ENCODE measurements at regions not wholly inside any gene's neighbourhood (a gene's known extent, or its start where the extent isn't known, plus 50 kb on each side); places are given as distances from the start of the nearest gene placed in this dataset.

DNA sequence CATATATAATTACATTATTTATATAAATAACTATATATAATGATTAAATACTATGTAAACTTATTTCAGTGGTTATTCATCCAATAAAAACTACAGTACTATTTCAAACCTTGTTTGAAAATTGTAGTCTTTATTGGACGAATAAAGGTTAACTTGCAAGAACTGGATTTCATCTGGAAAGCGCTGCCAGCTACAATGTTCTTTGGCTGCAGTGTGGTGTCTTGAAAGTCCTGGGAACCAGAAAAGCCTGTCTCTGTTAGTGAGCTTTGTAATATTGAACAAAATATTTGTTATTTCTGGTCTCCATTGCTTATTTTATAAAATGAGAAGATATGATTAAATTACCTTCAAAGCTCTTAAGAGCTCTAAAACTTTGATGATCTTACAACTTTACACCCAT, 763.6 kb downstream of the ADGRL2 start:
- Mint-ChIP-seq H3K4me3 (no peak overlapping the region), H3K9me3 (no peaks in the 10 kb centered on the region), H3K27me3 (ENCODE audit: low read depth) (no peaks in the 10 kb centered on the region), H3K27ac (no peak overlapping the region), H3K4me1 (peaks cover 8% of the 10 kb centered on the region), H3K36me3 (no peaks in the 10 kb centered on the region)
- no peak for DNase-seq (ENCODE audit: low spot score in 2 of 2, unreplicated experiment in 2 of 2)
- TF ChIP-seq, protein P1, sequence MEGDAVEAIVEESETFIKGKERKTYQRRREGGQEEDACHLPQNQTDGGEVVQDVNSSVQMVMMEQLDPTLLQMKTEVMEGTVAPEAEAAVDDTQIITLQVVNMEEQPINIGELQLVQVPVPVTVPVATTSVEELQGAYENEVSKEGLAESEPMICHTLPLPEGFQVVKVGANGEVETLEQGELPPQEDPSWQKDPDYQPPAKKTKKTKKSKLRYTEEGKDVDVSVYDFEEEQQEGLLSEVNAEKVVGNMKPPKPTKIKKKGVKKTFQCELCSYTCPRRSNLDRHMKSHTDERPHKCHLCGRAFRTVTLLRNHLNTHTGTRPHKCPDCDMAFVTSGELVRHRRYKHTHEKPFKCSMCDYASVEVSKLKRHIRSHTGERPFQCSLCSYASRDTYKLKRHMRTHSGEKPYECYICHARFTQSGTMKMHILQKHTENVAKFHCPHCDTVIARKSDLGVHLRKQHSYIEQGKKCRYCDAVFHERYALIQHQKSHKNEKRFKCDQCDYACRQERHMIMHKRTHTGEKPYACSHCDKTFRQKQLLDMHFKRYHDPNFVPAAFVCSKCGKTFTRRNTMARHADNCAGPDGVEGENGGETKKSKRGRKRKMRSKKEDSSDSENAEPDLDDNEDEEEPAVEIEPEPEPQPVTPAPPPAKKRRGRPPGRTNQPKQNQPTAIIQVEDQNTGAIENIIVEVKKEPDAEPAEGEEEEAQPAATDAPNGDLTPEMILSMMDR (IDR thresholded peaks at IDR 0.05; ENCODE audit: unreplicated experiment): no peak

DNA sequence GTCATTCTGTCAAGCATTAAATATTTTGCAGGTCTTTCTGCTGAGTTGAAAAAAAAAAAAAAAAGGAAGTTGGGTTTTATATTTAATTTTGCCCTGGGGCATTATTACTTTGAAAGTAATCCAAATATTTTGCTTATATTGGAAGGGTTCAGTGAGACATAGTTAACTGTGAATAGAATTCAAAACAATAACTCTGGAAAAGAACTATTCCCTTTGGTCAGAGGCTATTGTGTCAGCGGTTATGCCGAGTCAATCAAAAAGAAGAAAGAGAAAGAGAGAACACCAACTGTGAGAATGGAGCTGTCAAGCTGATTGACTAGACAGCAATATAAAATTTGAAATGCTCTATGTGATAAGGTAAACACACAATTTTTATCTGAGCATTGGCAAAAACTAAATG, 761.7 kb downstream of the ADGRL2 start:
- TF ChIP-seq, protein P1 (IDR thresholded peaks at IDR 0.05; ENCODE audit: unreplicated experiment): no peak

DNA sequence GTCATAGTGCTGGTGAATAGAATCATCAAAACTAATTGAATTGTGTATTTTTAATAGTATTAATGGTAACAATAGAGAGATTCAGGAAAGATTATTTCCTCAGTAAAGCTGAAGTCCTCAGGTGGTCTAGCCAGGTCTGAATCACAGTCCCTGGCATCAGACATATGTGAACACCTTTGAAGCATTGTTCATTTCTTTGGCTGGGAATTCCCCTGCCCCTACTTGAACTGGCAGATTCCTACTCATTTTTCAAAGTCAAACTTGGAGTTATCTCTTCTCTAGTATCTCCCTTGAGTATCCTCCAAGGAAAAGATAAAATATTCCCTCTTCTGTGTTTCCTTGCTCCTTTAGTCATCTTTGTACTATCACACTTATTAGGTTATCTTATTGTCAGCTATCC, 759.8 kb downstream of the ADGRL2 start:
- H3K27me3 Mint-ChIP-seq (ENCODE audit: low read depth): no peaks in the 10 kb centered on the region
- TF ChIP-seq, protein P1 (IDR thresholded peaks at IDR 0.05; ENCODE audit: unreplicated experiment): no peak
- no peak overlapping the region for H3K27ac Mint-ChIP-seq
- H3K4me3 Mint-ChIP-seq: no peak overlapping the region
- DNase-seq (ENCODE audit: low spot score in 2 of 2, unreplicated experiment in 2 of 2): no peak
- H3K4me1 Mint-ChIP-seq: peaks cover 13% of the 10 kb centered on the region
- H3K9me3 Mint-ChIP-seq: no peaks in the 10 kb centered on the region
- no peaks in the 10 kb centered on the region for H3K36me3 Mint-ChIP-seq

More for the DNA sequence above, 761.7 kb downstream of the ADGRL2 start:
- DNase-seq (ENCODE audit: low spot score in 2 of 2, unreplicated experiment in 2 of 2): no peak
- H3K4me1 Mint-ChIP-seq: peaks cover 13% of the 10 kb centered on the region
- H3K27me3 Mint-ChIP-seq (ENCODE audit: low read depth): no peaks in the 10 kb centered on the region
- no peak overlapping the region for H3K4me3 Mint-ChIP-seq
- no peaks in the 10 kb centered on the region for H3K36me3 Mint-ChIP-seq
- H3K9me3 Mint-ChIP-seq: no peaks in the 10 kb centered on the region
- no peak overlapping the region for H3K27ac Mint-ChIP-seq

DNA sequence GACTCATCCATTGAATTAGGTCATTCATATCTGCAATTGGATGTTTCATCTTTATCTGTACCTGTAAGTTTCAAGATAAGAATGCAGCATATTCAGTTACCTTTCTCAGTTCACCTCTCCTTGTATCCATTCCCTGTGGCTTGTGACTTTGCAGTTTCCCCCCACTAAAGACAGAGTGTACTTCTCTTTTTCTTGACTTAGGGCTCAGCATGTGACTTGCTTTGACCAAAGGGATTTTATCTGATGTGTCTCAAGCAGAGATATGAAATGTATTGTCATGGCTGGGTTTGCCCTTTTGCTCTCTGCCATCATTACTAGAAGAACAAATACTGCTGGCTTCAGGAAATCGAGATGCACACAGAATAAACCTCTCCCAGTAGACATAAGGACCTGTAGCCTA, 754.8 kb downstream of the ADGRL2 start:
- H3K4me1 Mint-ChIP-seq: peaks cover 5% of the 10 kb centered on the region
- TF ChIP-seq, protein P1 (IDR thresholded peaks at IDR 0.05; ENCODE audit: unreplicated experiment): no peak
- no peak overlapping the region for H3K27ac Mint-ChIP-seq
- no peak overlapping the region for H3K4me3 Mint-ChIP-seq
- peaks cover 14% of the 10 kb centered on the region for H3K9me3 Mint-ChIP-seq
- H3K27me3 Mint-ChIP-seq (ENCODE audit: low read depth): no peaks in the 10 kb centered on the region
- no peak for DNase-seq (ENCODE audit: low spot score in 2 of 2, unreplicated experiment in 2 of 2)
- no peaks in the 10 kb centered on the region for H3K36me3 Mint-ChIP-seq

DNA sequence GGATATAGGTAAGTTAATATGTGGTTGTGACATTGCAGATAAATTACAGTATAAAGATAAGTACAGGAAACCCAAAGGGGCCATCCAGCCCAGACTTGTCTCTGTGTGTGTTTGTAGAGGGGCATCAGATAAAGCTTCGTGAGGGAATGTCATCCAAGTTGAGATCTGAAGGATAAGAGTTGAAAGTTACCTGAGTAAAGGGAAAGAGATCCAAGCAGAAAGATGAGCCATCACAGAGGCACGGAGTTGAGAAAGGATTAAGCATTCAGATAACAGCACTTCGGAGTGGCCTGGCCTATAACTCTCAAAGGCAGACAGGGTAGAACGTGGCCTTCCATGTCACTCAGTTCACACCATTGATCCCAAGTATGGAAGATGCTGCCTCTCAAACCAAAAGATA, 749.1 kb downstream of the ADGRL2 start:
- Mint-ChIP-seq H3K4me3 (no peak overlapping the region), H3K4me1 (peaks cover 2% of the 10 kb centered on the region), H3K9me3 (peaks cover 40% of the 10 kb centered on the region), H3K27ac (no peak overlapping the region), H3K27me3 (ENCODE audit: low read depth) (no peaks in the 10 kb centered on the region), H3K36me3 (peaks cover 4% of the 10 kb centered on the region)
- DNase-seq (ENCODE audit: low spot score in 2 of 2, unreplicated experiment in 2 of 2): no peak
- TF ChIP-seq, protein P1 (IDR thresholded peaks at IDR 0.05; ENCODE audit: unreplicated experiment): no peak

DNA sequence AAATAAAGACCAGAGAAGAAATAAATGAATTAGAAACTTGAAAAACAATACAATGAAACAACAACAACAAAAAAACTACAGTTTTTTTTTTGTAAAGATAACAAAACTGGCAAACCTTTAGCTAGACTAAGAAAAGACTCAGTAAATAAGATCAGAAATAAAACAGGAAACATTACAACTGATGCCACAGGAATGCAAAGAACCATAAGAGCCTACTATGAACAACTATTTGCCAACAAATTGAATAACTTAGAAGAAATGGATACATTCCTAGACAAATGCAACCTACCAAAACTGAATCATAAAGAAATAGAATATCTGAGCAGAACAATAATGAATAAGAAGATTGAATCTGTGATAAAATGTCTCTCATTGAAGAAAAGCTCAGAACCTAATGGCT, 742.0 kb downstream of the ADGRL2 start:
- Mint-ChIP-seq H3K36me3 (peaks cover 20% of the 10 kb centered on the region), H3K9me3 (peaks cover 59% of the 10 kb centered on the region), H3K4me1 (peaks cover 2% of the 10 kb centered on the region), H3K27ac (no peak overlapping the region), H3K4me3 (no peak overlapping the region), H3K27me3 (ENCODE audit: low read depth) (no peaks in the 10 kb centered on the region)
- TF ChIP-seq, protein P1 (IDR thresholded peaks at IDR 0.05; ENCODE audit: unreplicated experiment): no peak
- no peak for DNase-seq (ENCODE audit: low spot score in 2 of 2, unreplicated experiment in 2 of 2)
